ENCODE measurements at regions not wholly inside any gene's neighbourhood (a gene's known extent, or its start where the extent isn't known, plus 50 kb on each side); places are given as distances from the start of the nearest gene placed in this dataset.

- DNase-seq = no peak
Observed at GRCh38 chr5:152900332-152900731, 495.3 kb upstream of the NMUR2 start.

- DNase-seq = no peak
Observed at GRCh38 chr5:152901754-152902153, 496.7 kb upstream of the NMUR2 start.

GRCh38 chr5:152905286-152905685 is 500.2 kb upstream of the NMUR2 start:
- DNase-seq = no peak

- no peak for DNase-seq
Observed at GRCh38 chr5:152907488-152908245, 502.6 kb upstream of the NMUR2 start.

GRCh38 chr5:152912924-152913323 is 507.8 kb upstream of the NMUR2 start:
- DNase-seq = no peak

- DNase-seq = no peak
Observed at GRCh38 chr5:152932621-152933020, 527.5 kb upstream of the NMUR2 start.

GRCh38 chr5:152933056-152933455 is 528.0 kb upstream of the NMUR2 start:
- DNase-seq = no peak

GRCh38 chr5:152938630-152939029 is 533.6 kb upstream of the NMUR2 start:
- DNase-seq = no peak

GRCh38 chr5:152942633-152943336 is 537.7 kb upstream of the NMUR2 start:
- no peak for DNase-seq

GRCh38 chr5:152953788-152954483 is 536.5 kb upstream of the GRIA1 start:
- DNase-seq = no peak

GRCh38 chr5:152956943-152957613 is 533.4 kb upstream of the GRIA1 start:
- no peak for DNase-seq

- DNase-seq = no peak
Observed at GRCh38 chr5:152978141-152978835, 512.2 kb upstream of the GRIA1 start.

GRCh38 chr5:152987131-152987530 is 503.3 kb upstream of the GRIA1 start:
- DNase-seq = no peak

GRCh38 chr5:152990217-152990616 is 500.3 kb upstream of the GRIA1 start:
- DNase-seq = no peak

- no peak for DNase-seq
Observed at GRCh38 chr5:152990649-152991048, 499.8 kb upstream of the GRIA1 start.

- DNase-seq = no peak
Observed at GRCh38 chr5:152994033-152994680, 496.3 kb upstream of the GRIA1 start.

GRCh38 chr5:152995214-152995725 is 495.2 kb upstream of the GRIA1 start:
- DNase-seq = no peak

GRCh38 chr5:153005711-153006110 is 484.8 kb upstream of the GRIA1 start:
- no peak for DNase-seq

- no peak for DNase-seq
Observed at GRCh38 chr5:153006681-153007080, 483.8 kb upstream of the GRIA1 start.

GRCh38 chr5:153014194-153014593 is 476.3 kb upstream of the GRIA1 start:
- DNase-seq = no peak

- no peak for DNase-seq
Observed at GRCh38 chr5:153018121-153018520, 472.3 kb upstream of the GRIA1 start.

All from activated CD4-positive, alpha-beta T cell treated with anti-CD3 and anti-CD28 coated beads, Interleukin-10, Interleukin-2, amounts not matched to agents 100 ng/mL and 50 ng/mL, durations not matched to agents 16 hours and 8 hours (primary cell).